Prostate gland (tissue), 2 donors: ENCODE measurements at regions not wholly inside any gene's neighbourhood (a gene's known extent, or its start where the extent isn't known, plus 50 kb on each side); places are given as distances from the start of the nearest gene placed in this dataset.

Experiments used
- POLR2A ChIP-seq: fragments of 450-650 bp; IDR thresholded peaks from one replicate; pipeline ENCODE4 v1.6.1; 2016; ENCODE audit warnings: antibody characterized with exemption, mild to moderate bottlenecking
- POLR2AphosphoS5 ChIP-seq: sonication (generic); formaldehyde crosslinking; IDR thresholded peaks from one replicate; pipeline ENCODE4 v1.6.1; 2017; ENCODE audit warnings: antibody characterized with exemption
- TF ChIP-seq, protein P1 (sequence below), 4 experiments: fragments of 200-600 bp in 2 of 4; fragments of 450-650 bp in 2 of 4; sonication (generic) in 2 of 4; IDR thresholded peaks; 1 replicate in 3 of 4; 2 replicates in 1 of 4; pipeline ENCODE4 v1.5.1; 2016 to 2019; ENCODE audit warnings: antibody characterized with exemption in 4 of 4, mild to moderate bottlenecking in 2 of 4, moderate library complexity in 2 of 4

DNA sequence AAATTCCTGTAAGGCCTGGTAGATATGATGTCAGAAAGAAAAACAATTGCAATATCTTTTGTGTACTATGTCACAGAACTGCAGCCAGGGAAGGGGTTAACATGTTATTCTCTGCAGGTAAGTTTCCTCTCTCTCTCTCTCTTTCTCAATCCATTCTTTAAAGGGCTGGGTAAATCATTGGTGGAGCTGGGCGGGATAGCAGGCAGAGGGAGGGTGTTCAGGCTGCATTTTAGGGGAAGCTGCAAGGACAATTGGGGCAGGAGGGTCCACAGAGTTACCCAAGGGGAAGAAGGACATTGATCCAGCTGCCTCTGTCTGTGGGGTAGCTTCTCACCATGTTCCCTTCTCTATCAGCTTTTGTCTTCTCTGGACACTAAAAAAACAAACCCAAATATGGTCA, 153.9 kb upstream of the BMPER start:
- TF ChIP-seq, protein P1, sequence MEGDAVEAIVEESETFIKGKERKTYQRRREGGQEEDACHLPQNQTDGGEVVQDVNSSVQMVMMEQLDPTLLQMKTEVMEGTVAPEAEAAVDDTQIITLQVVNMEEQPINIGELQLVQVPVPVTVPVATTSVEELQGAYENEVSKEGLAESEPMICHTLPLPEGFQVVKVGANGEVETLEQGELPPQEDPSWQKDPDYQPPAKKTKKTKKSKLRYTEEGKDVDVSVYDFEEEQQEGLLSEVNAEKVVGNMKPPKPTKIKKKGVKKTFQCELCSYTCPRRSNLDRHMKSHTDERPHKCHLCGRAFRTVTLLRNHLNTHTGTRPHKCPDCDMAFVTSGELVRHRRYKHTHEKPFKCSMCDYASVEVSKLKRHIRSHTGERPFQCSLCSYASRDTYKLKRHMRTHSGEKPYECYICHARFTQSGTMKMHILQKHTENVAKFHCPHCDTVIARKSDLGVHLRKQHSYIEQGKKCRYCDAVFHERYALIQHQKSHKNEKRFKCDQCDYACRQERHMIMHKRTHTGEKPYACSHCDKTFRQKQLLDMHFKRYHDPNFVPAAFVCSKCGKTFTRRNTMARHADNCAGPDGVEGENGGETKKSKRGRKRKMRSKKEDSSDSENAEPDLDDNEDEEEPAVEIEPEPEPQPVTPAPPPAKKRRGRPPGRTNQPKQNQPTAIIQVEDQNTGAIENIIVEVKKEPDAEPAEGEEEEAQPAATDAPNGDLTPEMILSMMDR (IDR thresholded peaks at IDR 0.05) = no peak
- no peak for TF ChIP-seq POLR2A
- no peak for TF ChIP-seq POLR2AphosphoS5
